ENCODE measurements at regions not wholly inside any gene's neighbourhood (a gene's known extent, or its start where the extent isn't known, plus 50 kb on each side); places are given as distances from the start of the nearest gene placed in this dataset.

DNA sequence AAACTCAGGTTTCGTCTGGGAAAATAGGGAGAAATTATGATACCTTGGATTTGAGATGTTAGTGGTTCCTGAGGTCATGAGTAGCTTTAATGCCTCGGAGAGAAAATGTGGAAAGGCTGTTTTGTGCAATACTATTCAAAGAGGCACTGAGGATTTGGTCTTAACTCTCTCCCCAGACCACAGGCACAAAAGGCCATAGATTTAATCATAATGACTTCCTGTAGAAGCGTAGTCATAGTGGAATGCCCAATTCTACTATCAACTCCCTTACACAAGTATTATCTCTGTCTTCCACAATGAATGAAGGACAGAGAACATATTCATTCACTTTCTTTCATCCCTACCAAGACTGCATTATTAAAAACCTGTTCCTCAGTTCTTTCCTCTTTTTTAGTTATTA lies 153.0 kb upstream of the FTMT start:
- intact Hi-C loops (cut with micrococcal nuclease; ENCODE audit: unreplicated experiment) (no loop called here), in situ Hi-C loops (cut with HindIII; ENCODE audit: extremely low pct_ligation_motif_present, low pct_unique_long_range_greater_than_20kb) (no loop called here)
- Histone ChIP-seq H4K20me1 (ENCODE audit: insufficient read depth, low read length) (no peaks in the 10 kb centered on the region), H3K4me3 (replicated peaks in 1 of 3; ENCODE audit: insufficient read depth in 1 of 3, low read depth in 2 of 3, low read length in 3 of 3) (no peak overlapping the region), H3K27ac (ENCODE audit: extremely low read length, insufficient read depth, low read length) (no peak overlapping the region), H3K4me2 (ENCODE audit: low read depth, low read length) (no peak overlapping the region), H3K4me1 (ENCODE audit: insufficient read depth, low read length) (no peaks in the 10 kb centered on the region), H3K36me3 (replicated peaks in 1 of 2; ENCODE audit: control insufficient read depth in 1 of 2, insufficient read depth in 2 of 2, low read length in 2 of 2) (no peaks in the 10 kb centered on the region), H3K79me2 (ENCODE audit: insufficient read depth, low read length) (no peaks in the 10 kb centered on the region), H3K9ac (ENCODE audit: insufficient read depth, low read depth, low read length) (no peak overlapping the region), H2AFZ (ENCODE audit: low read length) (no peak overlapping the region), H3K9me3 (ENCODE audit: low read length) (no peaks in the 10 kb centered on the region), H3K27me3 (ENCODE audit: control insufficient read depth in 1 of 2, insufficient read depth in 2 of 2, low read length in 2 of 2) (no peaks in the 10 kb centered on the region)
- no peak for TF ChIP-seq ZNF558 (CRISPR knock-in tag; IDR thresholded peaks at IDR 0.05; ENCODE audit: borderline replicate concordance)
- TF ChIP-seq ZNF781 (CRISPR knock-in tag; IDR thresholded peaks at IDR 0.05; ENCODE audit: borderline replicate concordance, not compliant biosample characterization) = no peak
- TF ChIP-seq SP5 (CRISPR knock-in tag; IDR thresholded peaks at IDR 0.05; ENCODE audit: borderline replicate concordance, low read depth) = no peak
- no peak for TF ChIP-seq SRSF1 (optimal IDR thresholded peaks at IDR 0.05; ENCODE audit: low read depth, low read length)
- no peak for TF ChIP-seq NFRKB (IDR thresholded peaks at IDR 0.05)
- TF ChIP-seq ZNF234 (CRISPR knock-in tag; conservative IDR thresholded peaks at IDR 0.05) = no peak
- no peak for TF ChIP-seq ZBTB20 (CRISPR knock-in tag; IDR thresholded peaks at IDR 0.05; ENCODE audit: borderline replicate concordance, low read depth)
- TF ChIP-seq ARID2 (CRISPR knock-in tag; IDR thresholded peaks at IDR 0.05; ENCODE audit: borderline replicate concordance) = no peak
- TF ChIP-seq FOXA1 (IDR thresholded peaks at IDR 0.05) = no peak
- TF ChIP-seq FOXA1 (CRISPR knock-in tag; IDR thresholded peaks at IDR 0.05) = no peak
- no peak for TF ChIP-seq CC2D1A (CRISPR knock-in tag; IDR thresholded peaks at IDR 0.05)
- 5% methylated on average over 3 of the region's 3 CpGs for WGBS (ENCODE audit: low lambda C conversion rate)
- no peak for DNase-seq (ENCODE audit: low spot score)
- ChIA-PET CTCF (ENCODE audit: low intra/inter-chr PET ratio, low total read pairs) (no interaction called here), POLR2A (no interaction called here)
- ATAC-seq = no peak
- no peak for FAIRE-seq
- no TSS peak for BruUV-seq (replicated peaks)

DNA sequence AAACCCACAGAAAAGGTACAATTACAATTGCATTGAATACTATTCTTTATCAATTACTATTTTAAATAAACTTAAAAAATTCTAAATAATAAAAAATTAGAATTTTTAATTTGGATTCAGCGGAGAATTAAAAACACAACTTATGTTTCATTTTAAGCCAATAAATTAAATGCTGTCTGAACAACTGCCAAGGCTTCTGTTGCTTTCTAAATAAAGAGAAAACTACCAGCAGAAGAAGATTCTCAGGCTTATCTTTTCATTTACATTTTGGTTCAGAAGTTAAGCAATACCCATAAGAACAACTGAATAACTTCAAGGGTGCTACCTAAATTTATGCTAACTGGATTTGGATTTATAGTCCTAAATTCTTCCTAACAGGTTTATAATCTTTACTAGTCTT lies 150.0 kb upstream of the FTMT start:
- FAIRE-seq = no peak
- no TSS peak for BruUV-seq (replicated peaks)
- POLR2A ChIA-PET = no interaction called here

More for the DNA sequence above, 150.0 kb upstream of the FTMT start:
- in situ Hi-C loops (cut with HindIII; ENCODE audit: extremely low pct_ligation_motif_present, low pct_unique_long_range_greater_than_20kb) = no loop called here
- Histone ChIP-seq H2AFZ (ENCODE audit: low read length) (no peak overlapping the region), H4K20me1 (ENCODE audit: insufficient read depth, low read length) (no peaks in the 10 kb centered on the region), H3K4me3 (replicated peaks in 1 of 3; ENCODE audit: insufficient read depth in 1 of 3, low read depth in 2 of 3, low read length in 3 of 3) (no peak overlapping the region), H3K4me1 (ENCODE audit: insufficient read depth, low read length) (no peaks in the 10 kb centered on the region), H3K9me3 (ENCODE audit: low read length) (no peaks in the 10 kb centered on the region), H3K27me3 (ENCODE audit: control insufficient read depth in 1 of 2, insufficient read depth in 2 of 2, low read length in 2 of 2) (no peaks in the 10 kb centered on the region), H3K79me2 (ENCODE audit: insufficient read depth, low read length) (no peaks in the 10 kb centered on the region), H3K9ac (ENCODE audit: insufficient read depth, low read depth, low read length) (no peak overlapping the region), H3K36me3 (replicated peaks in 1 of 2; ENCODE audit: control insufficient read depth in 1 of 2, insufficient read depth in 2 of 2, low read length in 2 of 2) (no peaks in the 10 kb centered on the region), H3K4me2 (ENCODE audit: low read depth, low read length) (no peak overlapping the region), H3K27ac (ENCODE audit: extremely low read length, insufficient read depth, low read length) (no peak overlapping the region)
- WGBS (ENCODE audit: low lambda C conversion rate) = 2% methylated on average over 1 of the region's 1 CpG
- DNase-seq (ENCODE audit: low spot score) (no peak), ATAC-seq (no peak)
- intact Hi-C loops (cut with micrococcal nuclease; ENCODE audit: unreplicated experiment) = no loop called here
- CTCF ChIA-PET (ENCODE audit: low intra/inter-chr PET ratio, low total read pairs) = no interaction called here
- TF ChIP-seq RXRB (CRISPR knock-in tag; IDR thresholded peaks at IDR 0.05; ENCODE audit: borderline replicate concordance) = no peak
- no peak for TF ChIP-seq HNF4G (IDR thresholded peaks at IDR 0.05; ENCODE audit: borderline replicate concordance, low read depth, low read length)
- TF ChIP-seq HNF4G (CRISPR knock-in tag; IDR thresholded peaks at IDR 0.05; ENCODE audit: borderline replicate concordance, low read depth) = no peak
